Activated T-helper 17 cell treated with anti-CD3 and anti-CD28 coated beads, Interleukin-2, amount 50 U/mL, for 72 hours (primary cell): ENCODE measurements at regions not wholly inside any gene's neighbourhood (a gene's known extent, or its start where the extent isn't known, plus 50 kb on each side); places are given as distances from the start of the nearest gene placed in this dataset.
A peak's percentile ranks its signal among the peaks of the same experiment; 100 is the strongest.

Experiments used
- ATAC-seq: fragments of 150-1000 bp; cut with Tn5 transposase; replicated peaks from 2 replicates; pipeline ENCODE4 v1.10.0; 2021; ENCODE audit warnings: mild to moderate bottlenecking, moderate library complexity
- H3K27ac Mint-ChIP-seq: one replicate; pipeline ENCODE4 v1.8.0; 2022; ENCODE audit warnings: mixed read lengths
- H3K27me3 Mint-ChIP-seq: one replicate; pipeline ENCODE4 v1.8.0; 2022; ENCODE audit warnings: mixed read lengths
- H3K36me3 Mint-ChIP-seq: one replicate; pipeline ENCODE4 v1.8.0; 2022; ENCODE audit warnings: low read depth, mild to moderate bottlenecking, mixed read lengths
- H3K4me1 Mint-ChIP-seq: one replicate; pipeline ENCODE4 v1.8.0; 2022; ENCODE audit warnings: mixed read lengths
- H3K4me3 Mint-ChIP-seq: one replicate; pipeline ENCODE4 v1.8.0; 2022; ENCODE audit warnings: mild to moderate bottlenecking, mixed read lengths
- H3K9me3 Mint-ChIP-seq: one replicate; pipeline ENCODE4 v1.8.0; 2022; ENCODE audit warnings: mixed read lengths

- Mint-ChIP-seq H3K27ac (peak overlapping the region; percentile 79), H3K27me3 (peaks cover 3% of the 10 kb centered on the region), H3K4me3 (peak overlapping the region; percentile 41), H3K9me3 (no peaks in the 10 kb centered on the region), H3K4me1 (peaks cover 7% of the 10 kb centered on the region), H3K36me3 (peaks cover 5% of the 10 kb centered on the region)
- ATAC-seq, result no peak
Observed at GRCh38 chr21:17455028-17455353, 57.9 kb upstream of the CXADR start.

- Mint-ChIP-seq H3K27me3 (peaks cover 3% of the 10 kb centered on the region), H3K9me3 (no peaks in the 10 kb centered on the region), H3K4me3 (no peak overlapping the region), H3K36me3 (peaks cover 5% of the 10 kb centered on the region), H3K4me1 (peaks cover 7% of the 10 kb centered on the region), H3K27ac (no peak overlapping the region)
- no peak for ATAC-seq
Observed at GRCh38 chr21:17455451-17455850, 57.4 kb upstream of the CXADR start.

GRCh38 chr21:17458279-17458678 is 54.6 kb upstream of the CXADR start:
- Mint-ChIP-seq H3K9me3 (no peaks in the 10 kb centered on the region), H3K4me1 (peaks cover 7% of the 10 kb centered on the region), H3K27ac (no peak overlapping the region), H3K27me3 (peaks cover 3% of the 10 kb centered on the region), H3K4me3 (no peak overlapping the region), H3K36me3 (peaks cover 5% of the 10 kb centered on the region)
- no peak for ATAC-seq

GRCh38 chr21:17460094-17460493 is 52.7 kb upstream of the CXADR start:
- H3K27me3 Mint-ChIP-seq, result no peaks in the 10 kb centered on the region
- no peak overlapping the region for H3K4me3 Mint-ChIP-seq
- no peaks in the 10 kb centered on the region for H3K9me3 Mint-ChIP-seq
- H3K4me1 Mint-ChIP-seq, result no peaks in the 10 kb centered on the region
- ATAC-seq, result no peak
- H3K36me3 Mint-ChIP-seq, result no peaks in the 10 kb centered on the region
- H3K27ac Mint-ChIP-seq, result no peak overlapping the region

- Mint-ChIP-seq H3K4me1 (no peaks in the 10 kb centered on the region), H3K27me3 (no peaks in the 10 kb centered on the region), H3K9me3 (no peaks in the 10 kb centered on the region), H3K36me3 (no peaks in the 10 kb centered on the region), H3K4me3 (no peak overlapping the region), H3K27ac (no peak overlapping the region)
- ATAC-seq, result no peak
Observed at GRCh38 chr21:17461014-17461413, 51.8 kb upstream of the CXADR start.

GRCh38 chr21:17461582-17461981 is 51.3 kb upstream of the CXADR start:
- Mint-ChIP-seq H3K4me1 (no peaks in the 10 kb centered on the region), H3K9me3 (no peaks in the 10 kb centered on the region), H3K27me3 (no peaks in the 10 kb centered on the region), H3K36me3 (no peaks in the 10 kb centered on the region), H3K4me3 (no peak overlapping the region), H3K27ac (no peak overlapping the region)
- ATAC-seq, result no peak

- H3K4me1 Mint-ChIP-seq, result no peaks in the 10 kb centered on the region
- no peaks in the 10 kb centered on the region for H3K9me3 Mint-ChIP-seq
- H3K27ac Mint-ChIP-seq, result no peak overlapping the region
- no peaks in the 10 kb centered on the region for H3K36me3 Mint-ChIP-seq
- no peak for ATAC-seq
- H3K4me3 Mint-ChIP-seq, result no peak overlapping the region
- H3K27me3 Mint-ChIP-seq, result no peaks in the 10 kb centered on the region
Observed at GRCh38 chr21:17462276-17462981, 50.4 kb upstream of the CXADR start.
